ENCODE measurements at regions not wholly inside any gene's neighbourhood (a gene's known extent, or its start where the extent isn't known, plus 50 kb on each side); places are given as distances from the start of the nearest gene placed in this dataset.

- no peak for TF ChIP-seq POLR2A (IDR thresholded peaks at IDR 0.05; ENCODE audit: low read depth, low read length)
- no peak for TF ChIP-seq POLR2AphosphoS5 (IDR thresholded peaks at IDR 0.05; ENCODE audit: low read depth, low read length)
These were observed 52.4 kb upstream of the RGMA start for GRCh38 chr15:93141371-93141794.
